Activated CD4-positive, alpha-beta T cell treated with anti-CD3 and anti-CD28 coated beads, Interleukin-2, amount 50 U/mL, for 1 hour (primary cell): ENCODE measurements at regions not wholly inside any gene's neighbourhood (a gene's known extent, or its start where the extent isn't known, plus 50 kb on each side); places are given as distances from the start of the nearest gene placed in this dataset.
"Not testable (repeated sequence)": the region's sequence is repeated elsewhere in the genome, so short reads cannot be mapped to it uniquely, and the experiment has no call there.

Experiments
- DNase-seq: peaks from one replicate; pipeline ENCODE4 v3.0.0-alpha.2; 2020

- DNase-seq: no peak
Observed at GRCh38 chr3:197404030-197404429, 105.6 kb upstream of the DLG1 start.

GRCh38 chr3:197402401-197402800, 104.0 kb upstream of the DLG1 start:
- DNase-seq: not testable (repeated sequence)

GRCh38 chr3:197399486-197399885, 101.1 kb upstream of the DLG1 start:
- no peak for DNase-seq

- DNase-seq: no peak
Observed at GRCh38 chr3:197398286-197398878, 100.0 kb upstream of the DLG1 start.

GRCh38 chr3:197397838-197398237, 99.4 kb upstream of the DLG1 start:
- DNase-seq: no peak

- no peak for DNase-seq
Observed at GRCh38 chr3:197394464-197395321, 96.3 kb upstream of the DLG1 start.

GRCh38 chr3:197394126-197394463, 95.7 kb upstream of the DLG1 start:
- DNase-seq: not testable (repeated sequence)

- no peak for DNase-seq
Observed at GRCh38 chr3:197393711-197394110, 95.3 kb upstream of the DLG1 start.

GRCh38 chr3:197392961-197393360, 94.5 kb upstream of the DLG1 start:
- DNase-seq: no peak

GRCh38 chr3:197381371-197381770, 83.0 kb upstream of the DLG1 start:
- DNase-seq: no peak

GRCh38 chr3:197380786-197381185, 82.4 kb upstream of the DLG1 start:
- DNase-seq: no peak

GRCh38 chr3:197378985-197379718, 80.7 kb upstream of the DLG1 start:
- no peak for DNase-seq

GRCh38 chr3:197376735-197377555, 78.5 kb upstream of the DLG1 start:
- no peak for DNase-seq

- no peak for DNase-seq
Observed at GRCh38 chr3:197376020-197376419, 77.6 kb upstream of the DLG1 start.

- DNase-seq: no peak
Observed at GRCh38 chr3:197375001-197375441, 76.6 kb upstream of the DLG1 start.

- DNase-seq: no peak
Observed at GRCh38 chr3:197373096-197373495, 74.7 kb upstream of the DLG1 start.

GRCh38 chr3:197372047-197372661, 73.7 kb upstream of the DLG1 start:
- no peak for DNase-seq

- no peak for DNase-seq
Observed at GRCh38 chr3:197371591-197372046, 73.2 kb upstream of the DLG1 start.

GRCh38 chr3:197369545-197369944, 71.1 kb upstream of the DLG1 start:
- DNase-seq: no peak

- DNase-seq: no peak
Observed at GRCh38 chr3:197368821-197369220, 70.4 kb upstream of the DLG1 start.

- DNase-seq: no peak
Observed at GRCh38 chr3:197368330-197368729, 69.9 kb upstream of the DLG1 start.

- no peak for DNase-seq
Observed at GRCh38 chr3:197367081-197367780, 68.8 kb upstream of the DLG1 start.
